ENCODE measurements at regions not wholly inside any gene's neighbourhood (a gene's known extent, or its start where the extent isn't known, plus 50 kb on each side); places are given as distances from the start of the nearest gene placed in this dataset.

- Histone ChIP-seq H3K36me3 (ENCODE audit: control insufficient read depth, insufficient read depth, low read length) (no peaks in the 10 kb centered on the region), H3K27ac (ENCODE audit: low read depth, low read length) (no peak overlapping the region), H3K27me3 (ENCODE audit: control insufficient read depth, insufficient read depth, low read length) (no peaks in the 10 kb centered on the region), H3K4me1 (ENCODE audit: control insufficient read depth, insufficient read depth, low read length) (no peaks in the 10 kb centered on the region), H3K4me3 (ENCODE audit: low read depth, low read length) (no peak overlapping the region), H3K9me3 (ENCODE audit: control insufficient read depth, insufficient read depth, low read length) (no peaks in the 10 kb centered on the region)
- DNase-seq (ENCODE audit: low read depth in 4 of 6, low spot score in 6 of 6): no peak
These were observed 529.8 kb upstream of the NBEA start for GRCh38 chr13:34412295-34412694.

- H3K9me3 ChIP-seq (ENCODE audit: control insufficient read depth, insufficient read depth, low read length): no peaks in the 10 kb centered on the region
- 95% methylated on average over 2 of the region's 2 CpGs for WGBS (ENCODE audit: insufficient coverage)
- no peaks in the 10 kb centered on the region for H3K36me3 ChIP-seq (ENCODE audit: control insufficient read depth, insufficient read depth, low read length)
- DNase-seq (ENCODE audit: low read depth in 4 of 6, low spot score in 6 of 6): no peak
- no peaks in the 10 kb centered on the region for H3K4me1 ChIP-seq (ENCODE audit: control insufficient read depth, insufficient read depth, low read length)
- no peaks in the 10 kb centered on the region for H3K27me3 ChIP-seq (ENCODE audit: control insufficient read depth, insufficient read depth, low read length)
- no peak overlapping the region for H3K4me3 ChIP-seq (ENCODE audit: low read depth, low read length)
- no peak overlapping the region for H3K27ac ChIP-seq (ENCODE audit: low read depth, low read length)
These were observed 529.2 kb upstream of the NBEA start for GRCh38 chr13:34412817-34413375.

GRCh38 chr13:34413538-34414210, 528.4 kb upstream of the NBEA start:
- Histone ChIP-seq H3K9me3 (ENCODE audit: control insufficient read depth, insufficient read depth, low read length) (no peaks in the 10 kb centered on the region), H3K4me1 (ENCODE audit: control insufficient read depth, insufficient read depth, low read length) (no peaks in the 10 kb centered on the region), H3K27me3 (ENCODE audit: control insufficient read depth, insufficient read depth, low read length) (no peaks in the 10 kb centered on the region), H3K36me3 (ENCODE audit: control insufficient read depth, insufficient read depth, low read length) (no peaks in the 10 kb centered on the region), H3K27ac (ENCODE audit: low read depth, low read length) (no peak overlapping the region), H3K4me3 (ENCODE audit: low read depth, low read length) (no peak overlapping the region)
- no peak for DNase-seq (ENCODE audit: low read depth in 4 of 6, low spot score in 6 of 6)
- no CpG with 5 or more reads among the region's 1 CpG for WGBS (ENCODE audit: insufficient coverage)

- H3K27ac ChIP-seq (ENCODE audit: low read depth, low read length): no peak overlapping the region
- no peaks in the 10 kb centered on the region for H3K36me3 ChIP-seq (ENCODE audit: control insufficient read depth, insufficient read depth, low read length)
- no peaks in the 10 kb centered on the region for H3K27me3 ChIP-seq (ENCODE audit: control insufficient read depth, insufficient read depth, low read length)
- no peak for DNase-seq (ENCODE audit: low read depth in 4 of 6, low spot score in 6 of 6)
- H3K4me1 ChIP-seq (ENCODE audit: control insufficient read depth, insufficient read depth, low read length): no peaks in the 10 kb centered on the region
- H3K9me3 ChIP-seq (ENCODE audit: control insufficient read depth, insufficient read depth, low read length): no peaks in the 10 kb centered on the region
- H3K4me3 ChIP-seq (ENCODE audit: low read depth, low read length): no peak overlapping the region
- WGBS (ENCODE audit: insufficient coverage): 100% methylated on average over 2 of the region's 4 CpGs
These were observed 527.5 kb upstream of the NBEA start for GRCh38 chr13:34414616-34415015.

GRCh38 chr13:34416971-34417380, 525.1 kb upstream of the NBEA start:
- H3K27ac ChIP-seq (ENCODE audit: low read depth, low read length): no peak overlapping the region
- H3K4me3 ChIP-seq (ENCODE audit: low read depth, low read length): no peak overlapping the region
- no peaks in the 10 kb centered on the region for H3K36me3 ChIP-seq (ENCODE audit: control insufficient read depth, insufficient read depth, low read length)
- 85% methylated on average over 3 of the region's 5 CpGs for WGBS (ENCODE audit: insufficient coverage)
- no peaks in the 10 kb centered on the region for H3K27me3 ChIP-seq (ENCODE audit: control insufficient read depth, insufficient read depth, low read length)
- no peaks in the 10 kb centered on the region for H3K9me3 ChIP-seq (ENCODE audit: control insufficient read depth, insufficient read depth, low read length)
- H3K4me1 ChIP-seq (ENCODE audit: control insufficient read depth, insufficient read depth, low read length): no peaks in the 10 kb centered on the region
- DNase-seq (ENCODE audit: low read depth in 4 of 6, low spot score in 6 of 6): peak in 1 of 6 donors; percentile 79

- Histone ChIP-seq H3K27ac (ENCODE audit: low read depth, low read length) (no peak overlapping the region), H3K4me1 (ENCODE audit: control insufficient read depth, insufficient read depth, low read length) (no peaks in the 10 kb centered on the region), H3K9me3 (ENCODE audit: control insufficient read depth, insufficient read depth, low read length) (no peaks in the 10 kb centered on the region), H3K4me3 (ENCODE audit: low read depth, low read length) (no peak overlapping the region), H3K36me3 (ENCODE audit: control insufficient read depth, insufficient read depth, low read length) (no peaks in the 10 kb centered on the region), H3K27me3 (ENCODE audit: control insufficient read depth, insufficient read depth, low read length) (no peaks in the 10 kb centered on the region)
- DNase-seq (ENCODE audit: low read depth in 4 of 6, low spot score in 6 of 6): peak in 1 of 6 donors; percentile 41
- 100% methylated on average over 1 of the region's 4 CpGs for WGBS (ENCODE audit: insufficient coverage)
These were observed 524.2 kb upstream of the NBEA start for GRCh38 chr13:34417896-34418295.

- H3K4me1 ChIP-seq (ENCODE audit: control insufficient read depth, insufficient read depth, low read length): no peaks in the 10 kb centered on the region
- no peak overlapping the region for H3K4me3 ChIP-seq (ENCODE audit: low read depth, low read length)
- H3K9me3 ChIP-seq (ENCODE audit: control insufficient read depth, insufficient read depth, low read length): no peaks in the 10 kb centered on the region
- peak in 2 of 6 donors; percentile 45 to 52 for DNase-seq (ENCODE audit: low read depth in 4 of 6, low spot score in 6 of 6)
- H3K27me3 ChIP-seq (ENCODE audit: control insufficient read depth, insufficient read depth, low read length): no peaks in the 10 kb centered on the region
- no peak overlapping the region for H3K27ac ChIP-seq (ENCODE audit: low read depth, low read length)
- WGBS (ENCODE audit: insufficient coverage): 10% methylated on average over 1 of the region's 5 CpGs
- H3K36me3 ChIP-seq (ENCODE audit: control insufficient read depth, insufficient read depth, low read length): no peaks in the 10 kb centered on the region
These were observed 523.0 kb upstream of the NBEA start for GRCh38 chr13:34419025-34419424.

- no peak for DNase-seq (ENCODE audit: low read depth in 4 of 6, low spot score in 6 of 6)
- H3K27ac ChIP-seq (ENCODE audit: low read depth, low read length): no peak overlapping the region
- H3K36me3 ChIP-seq (ENCODE audit: control insufficient read depth, insufficient read depth, low read length): no peaks in the 10 kb centered on the region
- no peak overlapping the region for H3K4me3 ChIP-seq (ENCODE audit: low read depth, low read length)
- H3K9me3 ChIP-seq (ENCODE audit: control insufficient read depth, insufficient read depth, low read length): no peaks in the 10 kb centered on the region
- no peaks in the 10 kb centered on the region for H3K4me1 ChIP-seq (ENCODE audit: control insufficient read depth, insufficient read depth, low read length)
- WGBS (ENCODE audit: insufficient coverage): 96% methylated on average over 5 of the region's 6 CpGs
- H3K27me3 ChIP-seq (ENCODE audit: control insufficient read depth, insufficient read depth, low read length): no peaks in the 10 kb centered on the region
These were observed 522.3 kb upstream of the NBEA start for GRCh38 chr13:34419755-34420154.

- Histone ChIP-seq H3K36me3 (ENCODE audit: control insufficient read depth, insufficient read depth, low read length) (no peaks in the 10 kb centered on the region), H3K27me3 (ENCODE audit: control insufficient read depth, insufficient read depth, low read length) (no peaks in the 10 kb centered on the region), H3K4me3 (ENCODE audit: low read depth, low read length) (no peak overlapping the region), H3K9me3 (ENCODE audit: control insufficient read depth, insufficient read depth, low read length) (no peaks in the 10 kb centered on the region), H3K4me1 (ENCODE audit: control insufficient read depth, insufficient read depth, low read length) (no peaks in the 10 kb centered on the region), H3K27ac (ENCODE audit: low read depth, low read length) (no peak overlapping the region)
- peak in 1 of 6 donors; percentile 47 for DNase-seq (ENCODE audit: low read depth in 4 of 6, low spot score in 6 of 6)
- WGBS (ENCODE audit: insufficient coverage): 76% methylated on average over 3 of the region's 3 CpGs
These were observed 521.2 kb upstream of the NBEA start for GRCh38 chr13:34420702-34421346.

- H3K27ac ChIP-seq (ENCODE audit: low read depth, low read length): no peak overlapping the region
- no peak overlapping the region for H3K4me3 ChIP-seq (ENCODE audit: low read depth, low read length)
- no peak for DNase-seq (ENCODE audit: low read depth in 4 of 6, low spot score in 6 of 6)
These were observed 520.7 kb upstream of the NBEA start for GRCh38 chr13:34421347-34421719.

More at GRCh38 chr13:34421347-34421719, 520.7 kb upstream of the NBEA start:
- Histone ChIP-seq H3K4me1 (ENCODE audit: control insufficient read depth, insufficient read depth, low read length) (no peaks in the 10 kb centered on the region), H3K27me3 (ENCODE audit: control insufficient read depth, insufficient read depth, low read length) (no peaks in the 10 kb centered on the region), H3K36me3 (ENCODE audit: control insufficient read depth, insufficient read depth, low read length) (no peaks in the 10 kb centered on the region), H3K9me3 (ENCODE audit: control insufficient read depth, insufficient read depth, low read length) (no peaks in the 10 kb centered on the region)

Data from spinal cord (tissue), 9 donors.